Ishikawa (cell line): ENCODE measurements at regions not wholly inside any gene's neighbourhood (a gene's known extent, or its start where the extent isn't known, plus 50 kb on each side); places are given as distances from the start of the nearest gene placed in this dataset.

Experiments
- CEBPB ChIP-seq: IDR thresholded peaks from 2 replicates; pipeline ENCODE4 v1.6.1; 2012
- CREB1 ChIP-seq: IDR thresholded peaks from 2 replicates; pipeline ENCODE4 v1.6.1; 2012; ENCODE audit warnings: low read depth
- EGR1 ChIP-seq: IDR thresholded peaks from 2 replicates; pipeline ENCODE4 v1.6.1; 2012
- EP300 ChIP-seq: IDR thresholded peaks from 2 replicates; pipeline ENCODE4 v1.6.1; 2012; ENCODE audit warnings: borderline replicate concordance
- FOXM1 ChIP-seq: IDR thresholded peaks from 2 replicates; pipeline ENCODE4 v1.6.1; 2012; ENCODE audit warnings: low read depth, borderline replicate concordance
- MAX ChIP-seq: IDR thresholded peaks from 2 replicates; pipeline ENCODE4 v1.6.1; 2012
- NFIC ChIP-seq: IDR thresholded peaks from 2 replicates; pipeline ENCODE4 v1.6.1; 2012
- RAD21 ChIP-seq: IDR thresholded peaks from 2 replicates; pipeline ENCODE4 v1.6.1; 2012; ENCODE audit warnings: low read depth
- TAF1 ChIP-seq: IDR thresholded peaks from 2 replicates; pipeline ENCODE4 v1.6.1; 2012; ENCODE audit warnings: low read depth, mild to moderate bottlenecking
- TCF12 ChIP-seq: IDR thresholded peaks from 2 replicates; pipeline ENCODE4 v1.6.1; 2012; ENCODE audit warnings: low read depth
- TEAD4 ChIP-seq: IDR thresholded peaks from 2 replicates; pipeline ENCODE4 v1.6.1; 2012
- YY1 ChIP-seq: IDR thresholded peaks from 2 replicates; pipeline ENCODE4 v1.6.1; 2012; ENCODE audit warnings: low read depth
- ZBTB7A ChIP-seq: IDR thresholded peaks from 2 replicates; pipeline ENCODE4 v1.6.1; 2012; ENCODE audit warnings: low read depth
- TF ChIP-seq, protein P1 (sequence below): IDR thresholded peaks from 2 replicates; pipeline ENCODE4 v1.6.1; 2012
- TF ChIP-seq, protein P2 (sequence below): IDR thresholded peaks from 2 replicates; pipeline ENCODE4 v1.6.1; 2012; ENCODE audit warnings: low read depth, mild to moderate bottlenecking

- TF ChIP-seq TAF1 (no peak), NFIC (no peak), MAX (no peak), EGR1 (no peak), ZBTB7A (no peak), RAD21 (no peak), FOXM1 (no peak), EP300 (no peak), TEAD4 (no peak), CREB1 (no peak), CEBPB (no peak), TCF12 (no peak), YY1 (no peak)
- TF ChIP-seq, protein P1, sequence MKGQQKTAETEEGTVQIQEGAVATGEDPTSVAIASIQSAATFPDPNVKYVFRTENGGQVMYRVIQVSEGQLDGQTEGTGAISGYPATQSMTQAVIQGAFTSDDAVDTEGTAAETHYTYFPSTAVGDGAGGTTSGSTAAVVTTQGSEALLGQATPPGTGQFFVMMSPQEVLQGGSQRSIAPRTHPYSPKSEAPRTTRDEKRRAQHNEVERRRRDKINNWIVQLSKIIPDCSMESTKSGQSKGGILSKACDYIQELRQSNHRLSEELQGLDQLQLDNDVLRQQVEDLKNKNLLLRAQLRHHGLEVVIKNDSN: no peak
- TF ChIP-seq, protein P2, sequence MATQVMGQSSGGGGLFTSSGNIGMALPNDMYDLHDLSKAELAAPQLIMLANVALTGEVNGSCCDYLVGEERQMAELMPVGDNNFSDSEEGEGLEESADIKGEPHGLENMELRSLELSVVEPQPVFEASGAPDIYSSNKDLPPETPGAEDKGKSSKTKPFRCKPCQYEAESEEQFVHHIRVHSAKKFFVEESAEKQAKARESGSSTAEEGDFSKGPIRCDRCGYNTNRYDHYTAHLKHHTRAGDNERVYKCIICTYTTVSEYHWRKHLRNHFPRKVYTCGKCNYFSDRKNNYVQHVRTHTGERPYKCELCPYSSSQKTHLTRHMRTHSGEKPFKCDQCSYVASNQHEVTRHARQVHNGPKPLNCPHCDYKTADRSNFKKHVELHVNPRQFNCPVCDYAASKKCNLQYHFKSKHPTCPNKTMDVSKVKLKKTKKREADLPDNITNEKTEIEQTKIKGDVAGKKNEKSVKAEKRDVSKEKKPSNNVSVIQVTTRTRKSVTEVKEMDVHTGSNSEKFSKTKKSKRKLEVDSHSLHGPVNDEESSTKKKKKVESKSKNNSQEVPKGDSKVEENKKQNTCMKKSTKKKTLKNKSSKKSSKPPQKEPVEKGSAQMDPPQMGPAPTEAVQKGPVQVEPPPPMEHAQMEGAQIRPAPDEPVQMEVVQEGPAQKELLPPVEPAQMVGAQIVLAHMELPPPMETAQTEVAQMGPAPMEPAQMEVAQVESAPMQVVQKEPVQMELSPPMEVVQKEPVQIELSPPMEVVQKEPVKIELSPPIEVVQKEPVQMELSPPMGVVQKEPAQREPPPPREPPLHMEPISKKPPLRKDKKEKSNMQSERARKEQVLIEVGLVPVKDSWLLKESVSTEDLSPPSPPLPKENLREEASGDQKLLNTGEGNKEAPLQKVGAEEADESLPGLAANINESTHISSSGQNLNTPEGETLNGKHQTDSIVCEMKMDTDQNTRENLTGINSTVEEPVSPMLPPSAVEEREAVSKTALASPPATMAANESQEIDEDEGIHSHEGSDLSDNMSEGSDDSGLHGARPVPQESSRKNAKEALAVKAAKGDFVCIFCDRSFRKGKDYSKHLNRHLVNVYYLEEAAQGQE: no peak
Observed at GRCh38 chr1:25122747-25123146, 109.6 kb downstream of the SYF2 start.

- TF ChIP-seq, protein P1: no peak
- TF ChIP-seq EGR1 (no peak), MAX (no peak), CEBPB (no peak), FOXM1 (no peak), EP300 (no peak), YY1 (no peak), RAD21 (no peak), CREB1 (no peak), NFIC (no peak), ZBTB7A (no peak), TCF12 (no peak), TEAD4 (no peak), TAF1 (no peak)
- TF ChIP-seq, protein P2: no peak
Observed at GRCh38 chr1:25120281-25120680, 112.0 kb downstream of the SYF2 start.

DNA sequence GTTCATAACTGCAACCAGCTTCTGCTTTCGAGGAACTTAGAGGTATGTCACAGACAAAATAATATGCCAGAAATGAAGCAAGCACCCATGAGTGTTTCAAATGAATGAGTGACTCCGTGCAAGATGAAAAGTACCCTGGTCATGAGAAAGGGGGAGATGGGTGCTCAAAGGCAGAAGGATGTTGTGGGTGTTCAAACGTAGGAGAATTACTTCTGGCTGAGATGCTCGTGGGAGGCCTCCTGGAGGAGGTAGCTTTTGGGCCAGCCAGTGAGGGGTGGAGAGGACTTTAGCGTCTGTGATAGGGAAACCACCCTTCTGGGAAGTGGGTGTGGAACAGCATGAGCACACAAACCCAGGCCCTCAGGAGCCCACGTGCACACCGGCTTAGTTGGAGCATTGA, 113.8 kb downstream of the SYF2 start:
- TF ChIP-seq FOXM1 (no peak), ZBTB7A (no peak), EP300 (no peak), CEBPB (no peak), YY1 (no peak), TEAD4 (no peak), TCF12 (no peak)
- TF ChIP-seq, protein P1: no peak

GRCh38 chr1:25117233-25117823, 115.0 kb downstream of the SYF2 start:
- TF ChIP-seq MAX (no peak), RAD21 (peak; percentile 43)

- TF ChIP-seq, protein P2: no peak
- TF ChIP-seq FOXM1 (no peak), EP300 (no peak), NFIC (no peak)
Observed at GRCh38 chr1:25116832-25117231, 115.5 kb downstream of the SYF2 start.
